Ascending aorta (tissue), 2 donors: ENCODE measurements at regions not wholly inside any gene's neighbourhood (a gene's known extent, or its start where the extent isn't known, plus 50 kb on each side); places are given as distances from the start of the nearest gene placed in this dataset.

Experiments used
- DNase-seq, 2 donors: peaks; one replicate each; pipeline ENCODE4 v3.0.0-alpha.2; 2019; ENCODE audit warnings: low spot score in 2 of 2
- H3K27ac ChIP-seq, 2 donors: fragments of 200-600 bp; sonication (generic); one replicate each; pipeline ENCODE4 v1.5.1; 2016 to 2017; ENCODE audit warnings: mild to moderate bottlenecking in 1 of 2
- H3K27me3 ChIP-seq: fragments of 200-600 bp; sonication (generic); one replicate; pipeline ENCODE4 v1.5.1; 2017
- H3K36me3 ChIP-seq, 2 donors: fragments of 200-600 bp; sonication (generic); one replicate each; pipeline ENCODE4 v1.5.1; 2016
- H3K4me1 ChIP-seq, 2 donors: fragments of 200-600 bp; sonication (generic); one replicate each; pipeline ENCODE4 v1.5.1; 2016 to 2017; ENCODE audit warnings: mild to moderate bottlenecking in 1 of 2
- H3K4me3 ChIP-seq, 2 donors: fragments of 200-600 bp; sonication (generic); one replicate each; pipeline ENCODE4 v1.5.1; 2016 to 2017; ENCODE audit warnings: mild to moderate bottlenecking in 1 of 2
- H3K9me3 ChIP-seq, 2 donors: fragments of 200-600 bp; sonication (generic); one replicate each; pipeline ENCODE4 v1.5.1; 2016
- intact Hi-C: fragments of 100-400 bp; cut with DNase I; formaldehyde crosslinking; loops from one replicate; pipeline ENCODE4 v1.15.1; 2023
- TF ChIP-seq, protein P1 (sequence below), 3 experiments: fragments of 200-600 bp in 2 of 3; fragments of 450-650 bp in 1 of 3; sonication (generic) in 2 of 3; IDR thresholded peaks; one replicate each; pipeline ENCODE4 v1.5.1; 2016 to 2019; ENCODE audit warnings: antibody characterized with exemption in 3 of 3, mild to moderate bottlenecking in 1 of 3, moderate library complexity in 1 of 3

DNA sequence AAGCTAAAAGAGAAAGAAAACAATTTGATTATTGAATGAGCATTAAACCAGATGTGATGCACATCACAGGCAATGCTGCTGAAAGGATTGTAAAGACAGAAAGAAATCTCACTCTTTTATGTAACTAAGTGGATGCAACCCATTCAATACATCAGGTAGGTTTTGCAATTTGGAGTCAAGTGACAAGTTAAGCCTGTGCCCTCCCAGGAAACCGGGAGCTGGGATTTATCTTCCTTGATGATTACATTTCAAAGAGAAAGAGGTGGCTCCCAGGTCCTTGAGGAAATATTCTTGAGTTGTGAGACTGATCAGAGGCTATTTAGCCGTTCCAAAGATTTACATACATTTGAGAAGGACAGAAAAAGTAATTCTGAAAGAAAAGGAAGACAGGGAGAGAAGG is 219.0 kb upstream of the PROK2 start:
- Histone ChIP-seq H3K27ac (no peak overlapping the region), H3K4me3 (no peak overlapping the region), H3K4me1 (no peaks in the 10 kb centered on the region), H3K36me3 (no peaks in the 10 kb centered on the region), H3K27me3 (no peaks in the 10 kb centered on the region), H3K9me3 (no peaks in the 10 kb centered on the region)
- intact Hi-C loops = no loop called here
- DNase-seq = no peak
- TF ChIP-seq, protein P1, sequence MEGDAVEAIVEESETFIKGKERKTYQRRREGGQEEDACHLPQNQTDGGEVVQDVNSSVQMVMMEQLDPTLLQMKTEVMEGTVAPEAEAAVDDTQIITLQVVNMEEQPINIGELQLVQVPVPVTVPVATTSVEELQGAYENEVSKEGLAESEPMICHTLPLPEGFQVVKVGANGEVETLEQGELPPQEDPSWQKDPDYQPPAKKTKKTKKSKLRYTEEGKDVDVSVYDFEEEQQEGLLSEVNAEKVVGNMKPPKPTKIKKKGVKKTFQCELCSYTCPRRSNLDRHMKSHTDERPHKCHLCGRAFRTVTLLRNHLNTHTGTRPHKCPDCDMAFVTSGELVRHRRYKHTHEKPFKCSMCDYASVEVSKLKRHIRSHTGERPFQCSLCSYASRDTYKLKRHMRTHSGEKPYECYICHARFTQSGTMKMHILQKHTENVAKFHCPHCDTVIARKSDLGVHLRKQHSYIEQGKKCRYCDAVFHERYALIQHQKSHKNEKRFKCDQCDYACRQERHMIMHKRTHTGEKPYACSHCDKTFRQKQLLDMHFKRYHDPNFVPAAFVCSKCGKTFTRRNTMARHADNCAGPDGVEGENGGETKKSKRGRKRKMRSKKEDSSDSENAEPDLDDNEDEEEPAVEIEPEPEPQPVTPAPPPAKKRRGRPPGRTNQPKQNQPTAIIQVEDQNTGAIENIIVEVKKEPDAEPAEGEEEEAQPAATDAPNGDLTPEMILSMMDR (IDR thresholded peaks at IDR 0.05) = no peak

DNA sequence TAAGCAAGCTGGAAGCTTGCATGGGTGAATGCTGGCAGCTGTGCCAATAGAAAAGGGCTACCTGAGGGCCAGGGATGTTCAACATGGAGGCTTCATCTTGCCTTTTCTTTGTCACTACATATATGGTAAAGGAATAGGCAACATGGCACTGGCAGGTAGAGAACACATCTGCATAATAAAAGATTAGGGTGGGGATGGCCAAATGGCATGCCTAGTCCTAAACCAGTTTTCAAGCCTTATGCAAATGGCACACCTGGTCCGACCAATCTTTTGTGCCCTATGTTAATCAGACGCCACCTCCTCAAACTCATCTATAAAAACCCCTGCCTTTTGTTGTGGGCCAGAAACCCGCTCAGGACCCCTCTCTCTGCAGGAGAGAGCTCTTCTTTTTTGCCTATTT is 216.8 kb upstream of the PROK2 start:
- TF ChIP-seq, protein P1 (IDR thresholded peaks at IDR 0.05) = no peak
- H3K27ac ChIP-seq = no peak overlapping the region
- no peak overlapping the region for H3K4me3 ChIP-seq
- no peaks in the 10 kb centered on the region for H3K27me3 ChIP-seq
- H3K4me1 ChIP-seq = no peaks in the 10 kb centered on the region
- DNase-seq = no peak
- H3K9me3 ChIP-seq = no peaks in the 10 kb centered on the region
- no peaks in the 10 kb centered on the region for H3K36me3 ChIP-seq
- intact Hi-C loops = no loop called here

DNA sequence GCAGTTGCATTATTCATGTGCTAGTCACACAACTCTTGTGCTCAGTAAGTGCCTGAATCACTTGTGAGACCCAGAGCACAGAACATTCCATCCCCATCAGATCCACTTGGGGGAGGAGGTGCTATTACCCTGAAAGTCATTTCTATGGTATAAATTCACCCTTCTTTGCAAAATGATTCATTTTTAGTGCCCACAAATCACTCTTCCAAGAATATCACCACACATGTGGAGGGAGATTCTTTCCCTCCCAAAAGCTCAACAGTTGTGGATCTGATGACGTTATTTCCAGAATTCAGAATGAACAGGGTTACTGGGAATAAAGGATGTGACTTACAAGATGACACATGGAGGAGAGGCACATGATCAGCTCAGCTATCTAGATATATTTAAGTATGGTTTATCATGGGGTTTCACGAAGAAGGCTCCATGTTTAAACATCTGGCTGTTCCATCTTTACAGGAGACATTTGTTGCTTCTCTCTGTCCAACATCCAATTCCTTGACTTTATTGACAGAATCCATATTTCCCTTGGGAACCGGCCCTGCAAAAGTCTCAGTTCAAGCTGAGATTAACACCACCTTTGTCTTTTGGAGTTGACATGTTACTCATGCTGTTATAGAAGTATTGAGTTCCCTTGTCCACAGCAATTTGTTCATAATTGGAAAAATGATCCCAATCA is 214.2 kb upstream of the PROK2 start:
- no peaks in the 10 kb centered on the region for H3K27me3 ChIP-seq
- intact Hi-C loops = no loop called here
- no peaks in the 10 kb centered on the region for H3K9me3 ChIP-seq
- H3K36me3 ChIP-seq = no peaks in the 10 kb centered on the region
- no peaks in the 10 kb centered on the region for H3K4me1 ChIP-seq
- no peak for DNase-seq
- TF ChIP-seq, protein P1 (IDR thresholded peaks at IDR 0.05) = no peak
- H3K4me3 ChIP-seq = no peak overlapping the region
- no peak overlapping the region for H3K27ac ChIP-seq

DNA sequence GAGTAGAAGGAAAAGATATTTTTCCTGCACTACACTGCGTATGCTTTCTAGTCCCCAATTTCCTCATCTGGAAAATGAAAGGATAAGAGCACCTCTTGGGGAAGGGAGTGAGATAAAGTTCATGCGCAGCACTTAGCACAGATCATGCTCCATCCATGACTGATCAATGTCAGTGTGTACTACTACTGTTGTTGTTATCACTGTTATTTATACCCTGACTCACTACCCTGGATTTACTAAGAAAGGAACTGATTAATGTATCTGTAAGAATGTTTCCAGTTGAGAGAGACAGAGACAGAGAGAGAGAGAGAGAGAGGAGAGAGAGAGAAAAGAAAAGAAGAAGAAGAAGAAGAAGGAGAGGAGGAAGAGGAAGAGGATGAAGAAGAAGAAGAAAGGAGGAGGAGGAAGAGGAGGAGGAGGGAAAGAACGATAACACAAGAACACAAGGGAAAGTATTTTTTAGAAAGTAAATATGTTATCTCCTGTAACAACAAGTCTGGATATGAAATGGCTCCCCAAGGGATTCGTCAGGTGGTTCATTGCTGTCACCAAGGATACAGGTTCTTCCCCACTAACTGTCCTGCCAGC is 212.2 kb upstream of the PROK2 start:
- TF ChIP-seq, protein P1 (IDR thresholded peaks at IDR 0.05) = no peak
- Histone ChIP-seq H3K36me3 (no peaks in the 10 kb centered on the region), H3K27ac (no peak overlapping the region), H3K4me1 (no peaks in the 10 kb centered on the region), H3K9me3 (no peaks in the 10 kb centered on the region), H3K4me3 (no peak overlapping the region), H3K27me3 (no peaks in the 10 kb centered on the region)
- intact Hi-C loops = no loop called here
- DNase-seq = no peak

DNA sequence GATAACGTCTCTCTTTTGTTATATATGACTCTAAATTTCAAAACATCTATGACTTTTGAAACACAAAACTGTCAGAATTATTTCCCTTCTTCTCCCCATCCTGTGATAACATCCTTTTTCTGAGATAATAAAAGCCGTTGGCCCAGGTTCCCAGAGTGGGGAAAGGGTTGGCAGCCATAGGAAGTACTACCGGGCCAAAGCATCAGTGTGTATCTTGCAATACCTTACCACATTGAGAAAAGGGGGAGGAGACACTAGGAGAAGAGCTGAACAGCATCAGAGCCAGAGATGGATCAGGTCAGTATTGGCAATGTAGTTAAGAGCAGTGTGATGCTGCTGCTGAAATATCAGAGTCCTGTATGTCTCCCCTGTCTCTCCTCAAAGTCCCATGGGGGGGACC is 210.0 kb upstream of the PROK2 start:
- Histone ChIP-seq H3K4me3 (no peak overlapping the region), H3K9me3 (no peaks in the 10 kb centered on the region), H3K27ac (no peak overlapping the region), H3K36me3 (no peaks in the 10 kb centered on the region), H3K4me1 (no peaks in the 10 kb centered on the region), H3K27me3 (no peaks in the 10 kb centered on the region)
- TF ChIP-seq, protein P1 (IDR thresholded peaks at IDR 0.05) = no peak
- DNase-seq = no peak
- intact Hi-C loops = no loop called here
